Endothelial cell of umbilical vein (primary cell): ENCODE measurements at regions not wholly inside any gene's neighbourhood (a gene's known extent, or its start where the extent isn't known, plus 50 kb on each side); places are given as distances from the start of the nearest gene placed in this dataset.

Experiments used
- CTCF ChIP-seq, 2 donors: IDR thresholded peaks; 1 replicate in 1 of 2; 2 replicates in 1 of 2; pipeline ENCODE4 v1.5.1; 2011; ENCODE audit warnings: low read length in 2 of 2, mild to moderate bottlenecking in 2 of 2, moderate library complexity in 2 of 2, control low read depth in 1 of 2, inconsistent platforms in 1 of 2, low read depth in 1 of 2; ENCODE audit not compliant: insufficient read depth in 1 of 2; ENCODE audit errors: extremely low read depth in 1 of 2
- FOS ChIP-seq: IDR thresholded peaks from 2 replicates; pipeline ENCODE4 v1.6.1; 2011; ENCODE audit warnings: mild to moderate bottlenecking, low read length, moderate library complexity, borderline replicate concordance; ENCODE audit not compliant: insufficient read depth
- GATA2 ChIP-seq: IDR thresholded peaks from 2 replicates; pipeline ENCODE4 v1.7.0; 2011; ENCODE audit warnings: low read depth, mild to moderate bottlenecking, moderate library complexity, mixed read lengths, low read length; ENCODE audit not compliant: insufficient read length, insufficient read depth
- JUN ChIP-seq: IDR thresholded peaks from 2 replicates; pipeline ENCODE4 v1.6.1; 2011; ENCODE audit warnings: borderline replicate concordance, low read depth; ENCODE audit not compliant: insufficient read length, insufficient read depth
- MAX ChIP-seq: IDR thresholded peaks from 2 replicates; pipeline ENCODE4 v1.6.1; 2011; ENCODE audit not compliant: insufficient read depth, insufficient read length
- POLR2A ChIP-seq: IDR thresholded peaks from 2 replicates; pipeline ENCODE4 v1.6.1; 2012; ENCODE audit warnings: low read depth, mild to moderate bottlenecking, control low read depth, low read length

- TF ChIP-seq JUN: no peak
- TF ChIP-seq CTCF (IDR thresholded peaks at IDR 0.05; ENCODE audit: extremely low read depth in 1 of 2, insufficient read depth in 1 of 2, low read depth in 1 of 2, low read length in 2 of 2): no peak
- TF ChIP-seq MAX: no peak
- no peak for TF ChIP-seq GATA2
- no peak for TF ChIP-seq POLR2A
- no peak for TF ChIP-seq FOS
Measured at GRCh38 chr4:116449764-116450163, 635.6 kb downstream of the TRAM1L1 start.
